Posterior cingulate gyrus (tissue), 11 donors: ENCODE measurements at regions not wholly inside any gene's neighbourhood (a gene's known extent, or its start where the extent isn't known, plus 50 kb on each side); places are given as distances from the start of the nearest gene placed in this dataset.
A peak's percentile ranks its signal among the peaks of the same experiment; 100 is the strongest.
"Not testable (repeated sequence)": the region's sequence is repeated elsewhere in the genome, so short reads cannot be mapped to it uniquely, and the experiment has no call there.

Experiments
- DNase-seq, 10 donors: peaks; one replicate each; pipeline versions ENCODE4 v3.0.0 to v3.0.0-alpha.2; 2020 to 2021; ENCODE audit warnings: mixed read lengths in 3 of 10
- intact Hi-C: fragments of 100-400 bp; cut with DNase I; formaldehyde crosslinking; loops from one replicate; pipeline ENCODE4 v1.15.1; 2023

DNA sequence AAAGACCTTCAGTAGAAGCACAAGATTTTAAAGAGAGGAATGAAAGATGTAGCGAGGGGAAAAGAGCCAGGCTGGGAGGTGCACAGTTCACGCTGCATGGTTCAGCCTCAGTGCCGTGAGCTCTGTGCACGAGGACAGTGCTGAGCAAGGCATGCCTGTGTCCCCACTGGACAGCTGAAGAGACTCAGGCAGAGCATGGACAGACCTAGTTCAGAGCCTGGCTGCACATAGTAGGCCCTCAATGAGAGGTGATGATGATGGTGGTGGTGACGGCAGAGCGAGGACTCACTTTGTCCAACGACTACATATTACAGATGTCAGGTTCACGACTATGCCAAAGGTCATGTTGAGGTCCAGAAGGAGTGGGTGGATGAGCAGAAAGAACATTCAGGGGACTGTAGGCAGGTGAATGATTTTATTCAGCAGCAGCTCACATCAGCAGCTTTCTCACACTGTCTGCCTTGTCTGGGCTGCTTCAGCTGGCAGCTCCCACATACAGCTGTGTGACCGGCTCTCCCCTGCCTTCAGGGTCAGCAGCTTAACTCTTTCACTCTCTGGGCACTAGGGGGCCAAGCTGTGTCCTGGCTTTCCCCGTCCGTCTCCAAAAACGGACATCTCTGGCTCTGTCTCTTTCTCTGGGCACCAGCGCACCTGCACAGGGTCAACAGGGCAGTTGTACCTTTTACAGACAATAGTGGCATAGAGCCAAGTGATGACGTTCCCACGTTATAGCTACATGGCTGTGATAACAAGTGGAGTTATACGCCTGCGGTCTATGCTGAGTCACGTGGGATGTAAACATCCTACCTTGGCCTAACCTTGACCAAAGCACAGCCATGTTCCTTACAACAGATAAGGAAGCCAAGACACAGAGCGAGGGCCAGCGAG, 83.4 kb upstream of the KCNK12 start:
- intact Hi-C loops, result no loop called here
- peak in 6 of 10 donors; percentile 12 to 89 (median 36) for DNase-seq

DNA sequence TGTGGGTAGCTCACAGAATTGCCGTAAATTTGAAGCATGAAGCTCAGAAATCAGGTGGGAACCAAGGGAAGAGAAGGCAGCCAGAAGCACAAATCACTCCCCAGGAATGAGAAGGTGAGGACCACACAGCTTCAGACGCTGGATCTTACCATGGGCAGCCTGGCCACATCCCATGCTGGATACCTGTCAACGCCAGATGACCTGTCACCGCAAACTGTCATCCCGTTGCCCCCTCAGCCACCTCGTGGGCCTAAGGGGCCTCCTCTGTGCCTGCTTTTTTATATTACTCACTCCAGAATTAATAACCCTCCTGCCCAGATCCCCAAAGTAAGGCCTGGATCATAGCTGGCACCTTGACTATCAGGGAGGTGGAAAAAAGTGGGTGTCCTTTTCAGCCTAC, 82.3 kb upstream of the KCNK12 start:
- peak in 1 of 10 donors; percentile 39 for DNase-seq
- intact Hi-C loops, result no loop called here

DNA sequence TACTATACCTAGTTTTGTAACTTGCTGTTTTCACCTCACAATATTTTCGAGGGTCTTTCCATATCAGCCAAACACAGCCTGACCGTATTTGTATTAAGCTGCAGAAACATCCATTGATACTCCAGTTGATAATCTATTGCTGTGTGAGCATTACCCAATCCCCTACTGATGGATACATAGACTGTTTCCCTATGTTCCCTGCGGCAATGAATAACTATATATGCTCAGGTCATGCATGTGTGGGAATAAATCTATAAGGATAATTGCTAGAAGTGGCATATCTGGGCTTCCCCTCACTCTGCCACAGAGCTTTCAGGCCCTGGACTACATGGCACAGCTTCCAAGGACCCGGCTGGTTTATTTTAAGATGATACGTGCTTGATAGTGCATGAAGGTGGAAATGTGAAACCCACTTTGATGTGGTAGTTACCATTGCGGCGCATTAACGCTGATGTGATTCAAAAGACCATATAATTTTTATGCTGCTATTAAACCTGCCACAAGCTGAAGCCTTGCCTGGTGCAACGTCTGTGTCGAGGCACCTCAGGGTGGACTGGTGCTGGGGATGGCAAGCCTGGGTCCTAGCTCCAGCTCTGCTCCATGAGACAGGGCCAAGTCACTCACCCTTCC, 81.4 kb upstream of the KCNK12 start:
- peak in 1 of 10 donors; percentile 67 for DNase-seq
- intact Hi-C loops, result no loop called here

DNA sequence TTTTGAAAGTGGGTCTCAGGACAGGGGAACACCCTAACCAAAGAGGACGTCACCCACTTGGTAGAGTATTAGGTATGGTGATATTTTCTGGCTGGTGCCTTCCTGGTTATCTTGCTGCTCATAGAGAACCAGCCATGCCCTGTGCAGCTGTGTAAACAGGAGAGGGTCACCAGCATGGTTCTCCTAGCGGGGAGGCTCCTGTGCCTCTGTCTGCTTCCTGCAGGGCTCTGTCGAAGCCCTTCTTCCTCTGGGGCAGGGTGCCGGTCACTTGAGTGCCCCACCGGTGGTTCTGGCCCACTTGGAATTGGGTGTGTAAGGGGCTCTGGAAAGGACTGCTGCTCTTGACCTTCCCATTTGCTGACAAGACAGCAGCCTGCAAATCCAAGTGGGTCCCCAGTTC, 80.5 kb upstream of the KCNK12 start:
- peak in 1 of 10 donors; percentile 50 for DNase-seq
- intact Hi-C loops, result no loop called here

DNA sequence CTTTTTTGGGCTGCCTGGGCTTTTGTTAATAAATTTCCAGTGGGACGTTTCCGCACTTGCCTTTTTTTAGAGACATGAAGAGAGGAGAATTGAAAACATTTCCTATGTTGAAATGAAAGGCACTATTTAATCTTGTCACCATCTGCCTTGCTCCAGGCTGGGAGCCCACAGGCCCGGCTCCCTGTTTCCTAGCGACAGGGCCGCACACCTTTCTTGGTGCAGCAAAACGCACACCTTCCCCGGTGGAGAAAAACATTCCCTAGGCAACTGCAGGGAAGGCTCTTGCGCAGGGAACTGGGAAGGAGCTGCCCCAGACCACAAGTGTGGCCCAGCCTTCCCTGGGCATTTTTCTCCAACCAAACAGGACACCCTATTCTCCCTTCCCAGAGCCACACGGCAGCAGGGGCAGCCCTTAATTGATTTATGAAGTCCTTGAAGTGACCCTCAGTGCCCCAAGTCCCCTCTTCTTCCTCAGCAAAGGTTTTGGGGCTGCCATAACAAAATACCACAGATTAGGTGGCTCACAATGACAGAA, 79.3 kb upstream of the KCNK12 start:
- intact Hi-C loops, result no loop called here
- DNase-seq, result peak in 1 of 10 donors; percentile 79

DNA sequence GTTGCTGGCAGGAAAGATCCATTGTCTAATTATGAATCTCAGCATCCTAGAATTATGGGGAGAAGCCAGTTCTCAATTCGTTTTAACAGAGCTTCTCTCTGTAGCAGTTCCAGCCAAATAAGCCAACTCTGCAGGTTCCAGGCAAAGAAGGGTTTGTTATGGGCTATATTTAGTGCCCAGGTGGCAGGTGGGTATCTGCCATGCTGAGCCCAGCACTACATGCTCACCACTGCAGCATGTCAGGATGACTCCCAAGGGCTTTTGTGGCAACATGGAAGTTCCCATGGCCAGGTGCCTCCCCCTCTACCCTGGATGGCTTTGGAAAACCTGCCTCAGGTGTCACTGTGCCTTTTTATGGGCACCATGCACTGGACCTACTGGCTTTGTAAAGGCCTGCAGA, 74.5 kb upstream of the KCNK12 start:
- peak in 1 of 10 donors; percentile 53 for DNase-seq
- intact Hi-C loops, result no loop called here

DNA sequence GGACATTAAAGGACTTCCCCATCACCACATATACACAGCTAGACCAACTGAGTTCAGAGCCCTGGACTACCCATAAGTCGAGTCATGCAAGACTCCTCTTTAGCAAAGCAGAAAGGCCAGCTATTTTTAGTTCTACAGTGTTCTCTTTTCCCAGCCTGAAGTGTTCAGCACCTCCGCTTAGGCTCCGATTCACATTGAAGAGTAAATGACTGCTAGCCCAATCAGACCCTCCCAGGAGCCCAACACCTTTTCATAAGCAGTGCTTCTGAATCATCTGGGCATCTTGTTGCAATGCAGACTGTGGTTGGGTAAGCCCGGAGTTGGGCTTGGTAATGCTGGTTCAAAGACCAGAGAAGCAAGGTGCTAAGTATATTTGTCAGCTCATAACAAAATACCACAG, 73.6 kb upstream of the KCNK12 start:
- no peak for DNase-seq
- intact Hi-C loops, result no loop called here

DNA sequence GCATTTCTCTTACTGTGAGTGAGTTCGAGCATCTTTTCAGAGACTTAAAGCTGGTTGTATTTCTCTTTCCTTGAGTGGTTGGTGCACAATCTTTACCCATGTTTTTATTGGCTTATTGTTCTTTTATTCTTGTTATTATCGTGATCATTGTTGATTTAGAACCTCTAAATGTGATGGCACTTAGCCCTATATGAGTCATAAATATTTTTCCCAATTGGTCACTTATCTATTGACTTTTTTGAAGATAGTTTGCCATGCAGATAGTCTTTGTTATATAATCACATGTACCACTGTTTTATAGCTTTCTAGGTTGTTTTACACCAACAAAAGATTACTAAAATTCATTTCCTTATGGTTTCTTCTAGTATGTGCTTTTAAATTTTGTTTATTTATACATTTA, 70.6 kb upstream of the KCNK12 start:
- DNase-seq, result no peak
- intact Hi-C loops, result no loop called here

DNA sequence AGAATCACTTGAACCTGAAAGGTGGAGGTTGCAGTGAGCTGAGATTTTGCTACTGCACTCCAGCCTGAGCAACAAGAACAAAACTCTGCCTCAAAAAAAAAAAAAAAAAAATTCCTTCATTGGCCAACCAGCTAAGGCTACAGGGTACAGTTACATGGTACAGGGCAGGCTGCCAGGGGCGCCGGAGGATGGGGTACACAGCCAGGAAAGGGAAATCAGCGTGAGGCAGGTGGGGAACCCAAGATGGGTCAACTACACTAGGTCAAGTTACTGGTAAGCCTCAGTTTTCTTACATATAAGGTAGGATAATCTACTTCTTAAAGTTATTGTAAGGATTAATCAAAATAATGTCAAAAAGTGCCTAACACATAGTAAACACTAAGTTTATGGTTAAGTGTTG, 69.6 kb upstream of the KCNK12 start:
- intact Hi-C loops, result no loop called here
- peak in 1 of 10 donors; percentile 37 for DNase-seq

DNA sequence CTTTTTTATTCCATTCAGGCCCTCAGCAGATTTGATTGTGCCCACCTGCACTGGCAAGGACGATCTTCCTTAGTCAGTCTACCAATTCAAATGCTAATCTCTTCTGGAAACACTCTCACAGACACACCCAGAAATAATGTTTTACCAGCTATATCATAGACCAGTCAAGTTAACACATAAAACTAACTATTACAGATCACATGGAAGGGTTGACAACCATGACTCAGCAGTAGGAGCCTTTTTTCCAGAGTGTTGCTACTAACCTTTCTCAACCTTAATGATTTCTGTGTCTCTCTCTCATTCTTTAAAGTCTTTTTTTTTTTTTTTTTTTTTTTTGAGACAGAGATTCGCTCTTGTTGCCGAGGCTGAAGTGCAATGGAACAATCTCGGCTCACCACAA, 68.7 kb upstream of the KCNK12 start:
- intact Hi-C loops, result no loop called here
- no peak for DNase-seq

DNA sequence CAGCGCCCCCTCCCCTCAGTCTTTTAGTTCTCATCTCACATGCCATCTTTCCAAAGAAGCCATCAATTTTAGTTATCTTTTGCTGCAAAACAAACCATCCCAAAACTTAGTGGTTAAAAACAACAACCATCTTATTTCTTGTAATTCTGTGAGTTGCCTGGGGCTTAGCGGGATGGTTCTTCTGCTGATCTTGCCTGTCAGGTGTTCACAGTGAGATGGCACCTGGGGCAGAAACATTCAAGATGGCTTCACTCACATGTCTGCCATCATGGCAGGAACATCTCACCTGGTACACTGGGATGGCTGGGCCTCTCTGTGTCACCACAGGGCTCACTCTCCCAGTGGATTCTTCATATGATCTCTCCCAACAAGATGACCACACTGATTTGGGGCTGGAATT, 67.6 kb upstream of the KCNK12 start:
- DNase-seq, result no peak
- intact Hi-C loops, result no loop called here

DNA sequence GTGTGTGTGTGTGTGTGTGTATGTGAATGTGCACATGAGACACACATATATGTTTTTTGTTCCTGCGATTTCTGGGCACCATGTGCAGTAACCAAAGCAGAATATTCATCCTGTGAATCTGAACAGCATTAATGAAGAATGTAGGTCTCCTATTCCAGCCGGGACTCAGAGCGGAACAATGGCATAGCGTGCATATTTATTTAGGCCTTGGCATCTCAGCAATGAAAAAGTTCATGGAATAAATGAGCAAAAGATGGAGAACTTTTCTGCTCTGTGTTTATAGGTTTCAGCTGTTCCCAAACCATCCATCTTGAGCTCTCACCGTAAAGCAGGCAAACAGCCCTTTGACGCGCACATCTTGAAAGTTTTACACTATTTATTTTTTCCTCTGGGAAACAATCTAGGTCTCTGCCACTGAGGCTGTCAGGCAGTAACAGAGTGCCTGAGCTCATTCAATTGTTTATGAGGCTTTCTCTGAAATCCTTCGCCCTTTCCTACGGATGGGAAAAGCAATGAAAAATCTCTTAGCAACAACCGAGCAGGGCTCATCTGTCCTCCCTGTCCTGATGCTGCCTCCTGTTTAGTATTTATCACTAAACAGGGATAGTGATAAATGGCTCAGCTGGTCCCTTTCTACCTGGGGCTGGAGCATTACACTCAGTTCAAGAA, 65.9 kb upstream of the KCNK12 start:
- DNase-seq, result no peak
- intact Hi-C loops, result no loop called here

DNA sequence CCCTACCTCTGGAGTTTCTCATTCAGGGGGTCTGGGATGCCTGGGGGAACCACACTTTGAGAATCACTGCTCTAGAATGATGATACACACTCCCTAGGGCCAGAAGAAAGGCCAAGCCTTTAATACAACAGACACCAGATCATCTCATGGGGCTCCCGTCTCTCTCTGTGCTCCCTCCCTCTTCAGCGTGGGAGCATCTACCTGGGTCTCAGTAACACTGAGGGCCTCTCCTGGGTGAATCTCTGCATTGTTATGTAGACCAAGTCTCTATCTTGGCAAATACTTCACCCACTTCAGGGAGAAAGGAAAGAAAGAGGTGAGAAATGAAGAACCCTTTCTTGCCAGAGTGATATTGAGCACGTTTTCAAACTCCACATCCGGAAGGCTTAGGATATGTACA, 65.4 kb upstream of the KCNK12 start:
- intact Hi-C loops, result no loop called here

DNA sequence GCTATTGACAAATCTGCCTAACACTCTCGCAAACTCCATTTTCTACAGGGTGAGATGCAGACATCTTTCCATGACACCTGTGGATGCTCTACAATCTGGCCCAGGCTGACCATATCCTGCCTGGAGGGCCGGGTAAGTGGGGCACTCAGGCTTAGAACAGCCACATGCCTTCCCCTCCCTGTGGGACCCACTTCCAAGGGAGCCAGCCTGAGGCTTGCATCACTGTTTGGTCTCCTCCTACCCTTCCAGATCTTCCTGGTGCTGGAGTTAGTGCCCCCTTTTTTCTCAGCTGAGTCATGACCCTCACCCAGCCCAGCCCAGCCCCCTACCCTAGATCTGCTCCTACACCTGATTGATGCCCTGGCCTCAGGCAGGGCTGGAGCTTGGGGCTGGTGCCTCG, 62.0 kb upstream of the KCNK12 start:
- intact Hi-C loops, result no loop called here
- peak in 1 of 10 donors; percentile 45 for DNase-seq

More for the DNA sequence above, 65.4 kb upstream of the KCNK12 start:
- no peak for DNase-seq

DNA sequence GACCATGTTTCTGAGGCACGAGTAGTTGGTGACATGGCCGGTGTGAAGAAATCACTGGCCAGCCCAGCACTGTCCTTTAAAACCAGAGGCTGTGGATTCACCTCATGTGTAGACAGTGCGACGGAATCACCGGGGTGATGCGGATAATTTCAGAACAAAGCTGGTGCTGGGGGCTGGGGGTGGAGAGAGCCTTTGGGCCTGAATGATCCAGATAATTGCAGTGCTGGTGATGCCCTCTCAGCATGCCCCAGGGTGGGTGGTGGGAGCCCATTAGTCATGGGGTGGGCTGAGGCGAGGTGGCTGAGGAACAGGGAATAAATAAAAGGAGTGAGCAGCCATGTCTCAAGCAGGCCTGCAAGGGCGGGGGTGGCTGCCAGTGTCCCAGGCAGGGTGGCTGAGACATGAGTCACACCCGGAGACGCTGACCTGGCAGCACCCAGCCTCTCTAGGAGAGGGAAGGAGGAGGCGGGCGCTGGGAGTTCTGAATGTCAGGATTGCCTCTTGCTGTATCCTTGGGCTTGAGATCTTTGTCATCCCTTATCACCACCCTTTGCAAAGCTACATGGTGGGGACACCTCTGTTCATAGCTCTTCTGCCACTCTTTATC, 61.1 kb upstream of the KCNK12 start:
- DNase-seq, result peak in 8 of 10 donors; percentile 19 to 92 (median 56)
- intact Hi-C loops, result no loop called here

DNA sequence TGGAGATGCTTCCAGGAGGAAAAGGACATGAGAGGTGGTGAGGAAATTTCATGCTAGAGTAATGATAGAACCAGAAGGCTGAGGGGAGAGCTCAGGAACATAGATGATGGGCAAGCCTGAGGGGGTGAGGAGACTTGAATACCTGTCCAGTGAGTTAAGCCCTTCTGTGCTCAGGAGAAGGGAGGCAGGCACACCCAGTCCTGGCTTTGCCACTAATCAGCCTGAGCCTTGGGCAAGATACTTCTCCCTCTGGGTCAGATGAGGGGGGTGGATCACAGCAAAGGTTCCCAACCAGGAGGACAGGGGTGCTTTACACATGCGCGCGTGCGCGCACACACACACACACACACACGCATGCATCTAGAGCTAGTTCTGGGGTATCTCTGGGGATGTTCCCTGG, 60.5 kb upstream of the KCNK12 start:
- DNase-seq, result peak in 1 of 10 donors; percentile 55
- intact Hi-C loops, result no loop called here

DNA sequence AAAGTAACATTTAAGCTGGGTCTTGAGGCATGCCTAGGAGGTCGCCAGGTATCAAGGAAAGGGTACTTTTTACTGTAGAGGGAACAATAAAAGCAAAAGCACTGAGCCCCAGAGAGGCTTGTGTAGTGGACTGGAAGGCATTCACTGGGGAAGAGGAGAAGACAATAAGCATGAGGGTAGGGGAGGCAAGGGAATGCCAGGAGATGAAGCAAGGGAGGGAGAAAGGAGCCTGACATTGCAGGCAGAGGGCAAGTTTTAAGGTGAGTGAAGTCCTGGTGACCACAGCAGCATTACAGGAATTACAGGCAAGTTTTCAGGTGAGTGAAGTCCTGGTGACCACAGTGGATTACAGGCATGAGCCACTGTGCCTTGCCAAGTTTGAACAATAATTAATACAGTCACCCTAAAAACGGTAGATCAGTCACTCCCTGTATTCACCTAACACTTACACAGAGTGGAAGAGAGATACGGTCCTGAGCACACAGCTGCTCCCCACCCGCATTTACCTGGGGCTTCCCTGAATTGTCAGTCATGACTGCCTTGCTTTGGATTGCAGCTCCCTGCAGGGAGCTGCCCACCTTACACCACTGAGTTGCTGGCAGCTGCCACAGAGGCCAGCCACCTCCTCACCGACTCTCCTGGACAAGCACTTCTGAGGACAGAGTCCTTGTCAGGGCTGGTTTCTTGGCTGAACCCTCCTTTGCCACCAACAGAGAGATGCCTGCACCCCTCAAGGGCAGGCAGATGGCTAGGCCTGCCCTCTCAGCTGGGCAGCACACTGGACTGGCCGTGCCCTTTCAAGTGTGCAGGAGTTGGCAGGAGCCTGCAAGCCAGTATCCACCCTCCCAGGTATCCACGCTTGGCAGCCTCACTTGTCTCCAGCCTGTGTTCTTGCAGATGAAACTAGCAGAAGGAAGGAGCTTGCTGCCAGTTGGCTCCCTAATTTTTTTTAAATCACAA, 59.0 kb upstream of the KCNK12 start:
- intact Hi-C loops, result no loop called here
- peak in 1 of 10 donors; percentile 33 for DNase-seq

DNA sequence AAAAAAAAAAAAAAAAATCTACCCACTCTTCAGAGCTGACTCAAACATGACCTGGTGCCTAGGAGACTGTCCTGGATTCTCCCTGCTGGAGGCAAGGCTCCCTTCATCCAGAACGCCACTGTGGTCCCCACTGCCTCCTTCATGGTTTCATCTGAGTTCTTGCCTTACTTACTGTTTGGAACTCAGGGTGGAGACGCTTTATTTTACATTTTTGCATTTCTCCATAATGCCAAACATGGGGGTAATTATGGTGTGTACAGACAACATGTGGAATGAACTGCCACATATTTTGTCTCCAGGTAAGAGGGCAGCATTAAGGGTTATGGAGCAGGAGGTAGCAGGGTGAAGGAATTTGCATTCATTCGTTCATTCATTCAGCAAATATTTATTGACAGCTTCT, 58.1 kb upstream of the KCNK12 start:
- no peak for DNase-seq
- intact Hi-C loops, result no loop called here

DNA sequence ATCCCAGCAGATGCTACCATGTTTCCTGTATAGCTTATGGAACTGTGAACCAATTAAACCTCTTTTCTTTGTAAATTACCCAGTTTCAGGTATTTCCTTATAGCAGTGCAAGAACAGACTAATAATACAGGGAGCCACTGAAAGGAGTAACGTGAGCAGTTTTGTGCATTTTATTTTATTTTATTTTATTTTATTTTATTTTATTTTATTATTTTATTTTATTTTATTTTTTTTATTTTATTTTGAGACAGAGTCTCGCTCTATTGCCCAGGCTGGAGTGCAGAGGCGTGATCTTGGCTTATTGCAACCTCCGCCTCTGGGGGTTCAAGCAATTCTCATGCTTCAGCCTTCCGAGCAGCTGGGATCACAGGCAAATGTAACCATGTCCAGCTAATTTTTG, 55.9 kb upstream of the KCNK12 start:
- intact Hi-C loops, result no loop called here
- no peak for DNase-seq

DNA sequence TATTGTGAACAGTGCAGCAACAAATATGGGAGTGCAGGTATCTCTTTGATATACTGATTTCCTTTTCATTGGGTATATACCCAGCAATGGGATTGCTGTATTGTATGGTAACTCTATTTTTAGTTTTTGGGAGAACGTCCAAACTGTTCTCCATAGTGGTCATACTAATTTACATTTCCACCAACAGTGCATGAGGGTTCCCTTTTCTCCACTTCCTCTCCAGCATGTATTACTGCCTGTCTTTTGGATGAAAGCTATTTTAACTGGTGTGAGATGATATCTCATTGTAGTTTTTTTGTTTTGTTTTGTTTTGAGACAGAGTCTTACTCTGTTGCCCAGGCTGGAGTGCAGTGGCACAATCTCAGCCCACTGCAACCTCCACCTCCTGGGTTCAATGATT, 52.4 kb upstream of the KCNK12 start:
- intact Hi-C loops, result loop anchor here (2.0 kb wide), 1 partner anchor 62 kb away; no protein-coding TSS in a partner anchor
- not testable (repeated sequence) for DNase-seq
